ENCODE measurements at regions not wholly inside any gene's neighbourhood (a gene's known extent, or its start where the extent isn't known, plus 50 kb on each side); places are given as distances from the start of the nearest gene placed in this dataset.
"Not testable (repeated sequence)": the region's sequence is repeated elsewhere in the genome, so short reads cannot be mapped to it uniquely, and the experiment has no call there.

- Histone ChIP-seq H3K27me3 (ENCODE audit: control insufficient read depth, insufficient read depth, low read length) (no peaks in the 10 kb centered on the region), H3K36me3 (ENCODE audit: control insufficient read depth, insufficient read depth, low read length) (no peaks in the 10 kb centered on the region), H3K4me3 (ENCODE audit: low read depth, low read length) (no peak overlapping the region)
- TF ChIP-seq CTCF (IDR thresholded peaks at IDR 0.05; ENCODE audit: insufficient read depth, low read length, poor library complexity, severe bottlenecking), result no peak
- no peak for DNase-seq (ENCODE audit: low read depth)
Observed at GRCh38 chr12:105477873-105478272, 147.4 kb downstream of the C12orf75 start.

- not testable (repeated sequence) for H3K4me3 ChIP-seq (ENCODE audit: low read depth, low read length); H3K36me3 ChIP-seq (ENCODE audit: control insufficient read depth, insufficient read depth, low read length); DNase-seq (ENCODE audit: low read depth)
Observed at GRCh38 chr12:105478788-105479187, 148.3 kb downstream of the C12orf75 start.

GRCh38 chr12:105479710-105480109, 149.2 kb downstream of the C12orf75 start:
- no peaks in the 10 kb centered on the region for H3K27me3 ChIP-seq (ENCODE audit: control insufficient read depth, insufficient read depth, low read length)
- DNase-seq (ENCODE audit: low read depth), result no peak
- H3K36me3 ChIP-seq (ENCODE audit: control insufficient read depth, insufficient read depth, low read length), result no peaks in the 10 kb centered on the region
- H3K4me3 ChIP-seq (ENCODE audit: low read depth, low read length), result no peak overlapping the region
- TF ChIP-seq CTCF (IDR thresholded peaks at IDR 0.05; ENCODE audit: insufficient read depth, low read length, poor library complexity, severe bottlenecking), result no peak

More at GRCh38 chr12:105478788-105479187, 148.3 kb downstream of the C12orf75 start:
- H3K27me3 ChIP-seq (ENCODE audit: control insufficient read depth, insufficient read depth, low read length), result not testable (repeated sequence)

GRCh38 chr12:105480162-105480561, 149.7 kb downstream of the C12orf75 start:
- Histone ChIP-seq H3K4me3 (ENCODE audit: low read depth, low read length) (no peak overlapping the region), H3K27me3 (ENCODE audit: control insufficient read depth, insufficient read depth, low read length) (no peaks in the 10 kb centered on the region), H3K36me3 (ENCODE audit: control insufficient read depth, insufficient read depth, low read length) (no peaks in the 10 kb centered on the region)
- DNase-seq (ENCODE audit: low read depth), result no peak
- TF ChIP-seq CTCF (IDR thresholded peaks at IDR 0.05; ENCODE audit: insufficient read depth, low read length, poor library complexity, severe bottlenecking), result no peak

- H3K36me3 ChIP-seq (ENCODE audit: control insufficient read depth, insufficient read depth, low read length), result no peaks in the 10 kb centered on the region
- H3K4me3 ChIP-seq (ENCODE audit: low read depth, low read length), result no peak overlapping the region
- DNase-seq (ENCODE audit: low read depth), result no peak
- no peaks in the 10 kb centered on the region for H3K27me3 ChIP-seq (ENCODE audit: control insufficient read depth, insufficient read depth, low read length)
- TF ChIP-seq CTCF (IDR thresholded peaks at IDR 0.05; ENCODE audit: insufficient read depth, low read length, poor library complexity, severe bottlenecking), result no peak
Observed at GRCh38 chr12:105481392-105482300, 151.2 kb downstream of the C12orf75 start.

GRCh38 chr12:105482951-105483350, 152.5 kb downstream of the C12orf75 start:
- DNase-seq (ENCODE audit: low read depth), result no peak
- no peak overlapping the region for H3K4me3 ChIP-seq (ENCODE audit: low read depth, low read length)
- TF ChIP-seq CTCF (IDR thresholded peaks at IDR 0.05; ENCODE audit: insufficient read depth, low read length, poor library complexity, severe bottlenecking), result no peak
- no peaks in the 10 kb centered on the region for H3K36me3 ChIP-seq (ENCODE audit: control insufficient read depth, insufficient read depth, low read length)
- H3K27me3 ChIP-seq (ENCODE audit: control insufficient read depth, insufficient read depth, low read length), result no peaks in the 10 kb centered on the region

Data from kidney epithelial cell (primary cell).